Upper lobe of left lung (tissue), 6 donors: ENCODE measurements at regions not wholly inside any gene's neighbourhood (a gene's known extent, or its start where the extent isn't known, plus 50 kb on each side); places are given as distances from the start of the nearest gene placed in this dataset.

Source experiments
- ATAC-seq, 2 donors: fragments of 200-7000 bp; cut with Tn5 transposase; one replicate each; pipeline ENCODE4 v1.9.1; 2022; ENCODE audit warnings: mild to moderate bottlenecking in 2 of 2, moderate library complexity in 2 of 2; ENCODE audit not compliant: low FRiP score in 2 of 2
- DNase-seq, 2 donors: peaks; one replicate each; pipeline ENCODE4 v3.0.0-alpha.2; 2019 to 2020
- H3K27ac ChIP-seq, 4 donors: fragments of 200-600 bp; sonication (generic); one replicate each; pipeline ENCODE4 v1.5.1; 2016 to 2019
- H3K27me3 ChIP-seq, 4 donors: fragments of 200-600 bp; sonication (generic); one replicate each; pipeline ENCODE4 v1.5.1; 2017 to 2019
- H3K36me3 ChIP-seq, 4 donors: fragments of 200-600 bp; sonication (generic); one replicate each; pipeline ENCODE4 v1.5.1; 2016 to 2019
- H3K4me1 ChIP-seq, 4 donors: fragments of 200-600 bp; sonication (generic); one replicate each; pipeline ENCODE4 v1.5.1; 2018 to 2019
- H3K4me3 ChIP-seq, 4 donors: fragments of 200-600 bp; sonication (generic); one replicate each; pipeline ENCODE4 v1.5.1; 2017 to 2019; ENCODE audit warnings: mild to moderate bottlenecking in 2 of 4, moderate library complexity in 1 of 4
- H3K9me3 ChIP-seq, 4 donors: fragments of 200-600 bp; sonication (generic); one replicate each; pipeline ENCODE4 v1.5.1; 2018 to 2019
- EP300 ChIP-seq, 4 donors: sonication (generic); formaldehyde crosslinking; IDR thresholded peaks; one replicate each; pipeline ENCODE4 v1.5.1; 2017; ENCODE audit warnings: antibody characterized with exemption in 4 of 4, control low read depth in 2 of 4
- POLR2A ChIP-seq, 4 donors: fragments of 450-650 bp; IDR thresholded peaks; one replicate each; pipeline ENCODE4 v1.5.1; 2016 to 2017; ENCODE audit warnings: antibody characterized with exemption in 4 of 4, mild to moderate bottlenecking in 2 of 4
- POLR2AphosphoS5 ChIP-seq, 2 donors: sonication (generic); formaldehyde crosslinking; IDR thresholded peaks; one replicate each; pipeline ENCODE4 v1.5.1; 2017; ENCODE audit warnings: antibody characterized with exemption in 2 of 2
- WGBS, 2 donors: methylation state at CpG; one replicate each; pipeline ENCODE4 v1.1.5; 2017 to 2018; 5-methylcytosine and 5-hydroxymethylcytosine counted together
- TF ChIP-seq, protein P1 (sequence below), 6 experiments: fragments of 450-650 bp in 4 of 6; fragments of 200-600 bp in 2 of 6; sonication (generic) in 2 of 6; IDR thresholded peaks; one replicate each; pipeline ENCODE4 v1.5.1; 2016 to 2019; ENCODE audit warnings: antibody characterized with exemption in 6 of 6
- donor health status: DM: no; HTN: no; CAD: no; lungs with moderate emphysema.
- donor health status: DM: no; HTN: yes; CAD: no; lungs with severe emphysema.

GRCh38 chr6:141133836-141134235, 998.9 kb upstream of the GJE1 start:
- Histone ChIP-seq H3K27me3 (no peaks in the 10 kb centered on the region), H3K36me3 (no peaks in the 10 kb centered on the region), H3K9me3 (no peaks in the 10 kb centered on the region), H3K27ac (no peak overlapping the region), H3K4me3 (no peak overlapping the region), H3K4me1 (no peaks in the 10 kb centered on the region)
- no peak for DNase-seq
- 64 to 68% methylated on average over 3 of the region's 3 CpGs for WGBS, 2 donors
- no peak for TF ChIP-seq POLR2A (IDR thresholded peaks at IDR 0.05)
- TF ChIP-seq EP300 (IDR thresholded peaks at IDR 0.05): no peak
- no peak for ATAC-seq

GRCh38 chr6:141133346-141133745, 999.4 kb upstream of the GJE1 start:
- DNase-seq (no peak), ATAC-seq (no peak)
- H3K27me3 ChIP-seq: no peaks in the 10 kb centered on the region
- H3K4me1 ChIP-seq: no peaks in the 10 kb centered on the region
- TF ChIP-seq POLR2AphosphoS5 (IDR thresholded peaks at IDR 0.05) (no peak), POLR2A (IDR thresholded peaks at IDR 0.05) (no peak), EP300 (IDR thresholded peaks at IDR 0.05) (no peak)
- TF ChIP-seq, protein P1, sequence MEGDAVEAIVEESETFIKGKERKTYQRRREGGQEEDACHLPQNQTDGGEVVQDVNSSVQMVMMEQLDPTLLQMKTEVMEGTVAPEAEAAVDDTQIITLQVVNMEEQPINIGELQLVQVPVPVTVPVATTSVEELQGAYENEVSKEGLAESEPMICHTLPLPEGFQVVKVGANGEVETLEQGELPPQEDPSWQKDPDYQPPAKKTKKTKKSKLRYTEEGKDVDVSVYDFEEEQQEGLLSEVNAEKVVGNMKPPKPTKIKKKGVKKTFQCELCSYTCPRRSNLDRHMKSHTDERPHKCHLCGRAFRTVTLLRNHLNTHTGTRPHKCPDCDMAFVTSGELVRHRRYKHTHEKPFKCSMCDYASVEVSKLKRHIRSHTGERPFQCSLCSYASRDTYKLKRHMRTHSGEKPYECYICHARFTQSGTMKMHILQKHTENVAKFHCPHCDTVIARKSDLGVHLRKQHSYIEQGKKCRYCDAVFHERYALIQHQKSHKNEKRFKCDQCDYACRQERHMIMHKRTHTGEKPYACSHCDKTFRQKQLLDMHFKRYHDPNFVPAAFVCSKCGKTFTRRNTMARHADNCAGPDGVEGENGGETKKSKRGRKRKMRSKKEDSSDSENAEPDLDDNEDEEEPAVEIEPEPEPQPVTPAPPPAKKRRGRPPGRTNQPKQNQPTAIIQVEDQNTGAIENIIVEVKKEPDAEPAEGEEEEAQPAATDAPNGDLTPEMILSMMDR (IDR thresholded peaks at IDR 0.05): no peak
- H3K27ac ChIP-seq: no peak overlapping the region
- H3K4me3 ChIP-seq: no peak overlapping the region
- H3K36me3 ChIP-seq: no peaks in the 10 kb centered on the region
- whole genome bisulfite sequencing, 2 donors: 71 to 74% methylated on average over 1 of the region's 1 CpG
- H3K9me3 ChIP-seq: no peaks in the 10 kb centered on the region

DNA sequence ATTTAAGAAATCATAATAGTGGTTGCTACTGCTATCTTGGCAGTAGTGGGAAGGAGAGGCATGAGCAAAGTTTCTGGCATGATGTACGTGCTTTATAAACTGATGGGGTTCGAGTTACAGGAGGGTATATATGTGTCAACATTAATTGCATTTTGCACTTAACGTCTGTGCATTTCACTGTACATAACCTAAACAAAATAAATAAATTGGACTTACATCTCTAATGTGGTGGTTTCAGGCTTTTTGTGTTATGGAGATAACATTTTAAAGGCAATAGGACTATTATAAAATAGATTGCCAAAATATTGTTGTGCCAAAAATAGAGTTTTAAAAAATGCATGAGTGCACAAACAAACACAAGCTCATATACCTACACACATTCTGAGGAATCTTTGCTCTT, 1001.1 kb upstream of the GJE1 start:
- no peak for ATAC-seq
- H3K9me3 ChIP-seq: no peaks in the 10 kb centered on the region
- no peak overlapping the region for H3K27ac ChIP-seq
- H3K27me3 ChIP-seq: no peaks in the 10 kb centered on the region
- TF ChIP-seq POLR2AphosphoS5 (IDR thresholded peaks at IDR 0.05) (no peak), POLR2A (IDR thresholded peaks at IDR 0.05) (no peak), EP300 (IDR thresholded peaks at IDR 0.05) (no peak)
- TF ChIP-seq, protein P1 (IDR thresholded peaks at IDR 0.05): no peak
- no peak for DNase-seq
- 77 to 81% methylated on average over 3 of the region's 3 CpGs for WGBS, 2 donors
- no peaks in the 10 kb centered on the region for H3K36me3 ChIP-seq
- H3K4me1 ChIP-seq: no peaks in the 10 kb centered on the region
- H3K4me3 ChIP-seq: no peak overlapping the region

DNA sequence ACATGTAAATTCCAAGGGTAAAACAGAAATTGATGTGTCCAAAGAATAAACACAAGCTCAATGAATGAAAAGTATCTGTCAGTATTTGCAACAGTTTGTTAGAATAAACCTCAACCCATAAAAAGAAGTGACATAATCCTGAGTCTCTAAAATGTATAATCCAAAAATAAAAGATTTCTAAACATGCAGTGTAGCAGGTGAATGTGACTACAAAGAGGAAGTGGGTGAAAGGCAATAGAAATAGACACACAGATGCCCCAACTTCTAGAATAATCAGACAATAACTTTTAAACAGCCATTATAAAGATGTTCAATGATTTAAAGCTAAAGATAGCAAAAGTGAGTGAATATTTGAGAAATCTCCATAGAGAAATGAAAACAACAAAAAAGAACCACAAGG, 1009.2 kb upstream of the GJE1 start:
- Histone ChIP-seq H3K4me1 (no peaks in the 10 kb centered on the region), H3K27ac (no peak overlapping the region), H3K36me3 (no peaks in the 10 kb centered on the region), H3K4me3 (no peak overlapping the region), H3K9me3 (no peaks in the 10 kb centered on the region), H3K27me3 (no peaks in the 10 kb centered on the region)
- DNase-seq (no peak), ATAC-seq (no peak)
- TF ChIP-seq POLR2A (IDR thresholded peaks at IDR 0.05): no peak
- TF ChIP-seq, protein P1 (IDR thresholded peaks at IDR 0.05): no peak
- TF ChIP-seq POLR2AphosphoS5 (IDR thresholded peaks at IDR 0.05): no peak

DNA sequence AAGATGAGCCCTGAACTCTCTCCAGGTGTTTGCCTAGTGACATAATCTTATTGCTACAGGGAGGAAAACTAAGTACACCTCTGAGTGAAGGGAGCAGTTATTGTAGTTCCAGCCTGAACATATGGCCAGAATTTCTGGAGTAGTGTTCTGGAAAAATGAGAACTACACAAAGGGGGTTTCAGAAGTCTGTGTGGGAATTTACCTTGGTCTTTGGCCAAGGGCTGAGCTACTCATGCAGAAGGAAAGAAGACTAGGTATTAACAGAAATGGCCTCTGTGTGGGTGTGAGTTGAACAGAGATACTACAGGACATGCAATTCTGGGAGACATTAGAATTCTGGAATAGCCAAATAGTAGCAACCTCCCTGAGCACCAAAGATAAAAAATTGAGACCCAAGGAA, 1009.7 kb upstream of the GJE1 start:
- no peak overlapping the region for H3K27ac ChIP-seq
- H3K4me3 ChIP-seq: no peak overlapping the region
- DNase-seq (no peak), ATAC-seq (no peak)
- no peaks in the 10 kb centered on the region for H3K27me3 ChIP-seq
- no peaks in the 10 kb centered on the region for H3K36me3 ChIP-seq
- H3K4me1 ChIP-seq: no peaks in the 10 kb centered on the region
- TF ChIP-seq, protein P1 (IDR thresholded peaks at IDR 0.05): no peak
- TF ChIP-seq POLR2AphosphoS5 (IDR thresholded peaks at IDR 0.05) (no peak), POLR2A (IDR thresholded peaks at IDR 0.05) (no peak)
- no peaks in the 10 kb centered on the region for H3K9me3 ChIP-seq
